NCI-H2171 (cell line): ENCODE measurements at regions not wholly inside any gene's neighbourhood (a gene's known extent, or its start where the extent isn't known, plus 50 kb on each side); places are given as distances from the start of the nearest gene placed in this dataset.
"Not testable (repeated sequence)": the region's sequence is repeated elsewhere in the genome, so short reads cannot be mapped to it uniquely, and the experiment has no call there.

ENCODE experiments used
- DNase-seq: peaks from one replicate; lab custom pipeline; 2025; lab: John Stamatoyannopoulos, UW

GRCh38 chr5:56659971-56660370 lies 155.4 kb upstream of the MAP3K1 start:
- DNase-seq, result no peak

GRCh38 chr5:56658972-56659371 lies 156.4 kb upstream of the MAP3K1 start:
- DNase-seq, result no peak

GRCh38 chr5:56656846-56657726 lies 158.3 kb upstream of the MAP3K1 start:
- DNase-seq, result no peak

GRCh38 chr5:56651893-56652292 lies 163.5 kb upstream of the MAP3K1 start:
- DNase-seq, result no peak

GRCh38 chr5:56650386-56650785 lies 165.0 kb upstream of the MAP3K1 start:
- no peak for DNase-seq

- DNase-seq, result peak; percentile 4
Observed at GRCh38 chr5:56649569-56649968, 165.8 kb upstream of the MAP3K1 start.

GRCh38 chr5:56648460-56649034 lies 166.8 kb upstream of the MAP3K1 start:
- no peak for DNase-seq

- DNase-seq, result no peak
Observed at GRCh38 chr5:56647099-56647850, 168.1 kb upstream of the MAP3K1 start.

GRCh38 chr5:56641635-56642260 lies 173.6 kb upstream of the MAP3K1 start:
- no peak for DNase-seq

GRCh38 chr5:56640763-56641406 lies 174.5 kb upstream of the MAP3K1 start:
- no peak for DNase-seq

- no peak for DNase-seq
Observed at GRCh38 chr5:56639476-56639875, 175.9 kb upstream of the MAP3K1 start.

- DNase-seq, result no peak
Observed at GRCh38 chr5:56638768-56639238, 176.5 kb upstream of the MAP3K1 start.

GRCh38 chr5:56638061-56638621 lies 177.2 kb upstream of the MAP3K1 start:
- DNase-seq, result no peak

- no peak for DNase-seq
Observed at GRCh38 chr5:56637321-56637920, 177.9 kb upstream of the MAP3K1 start.

- DNase-seq, result no peak
Observed at GRCh38 chr5:56633950-56634349, 181.4 kb upstream of the MAP3K1 start.

GRCh38 chr5:56632939-56633338 lies 182.4 kb upstream of the MAP3K1 start:
- DNase-seq, result no peak

GRCh38 chr5:56632199-56632598 lies 183.2 kb upstream of the MAP3K1 start:
- no peak for DNase-seq

- no peak for DNase-seq
Observed at GRCh38 chr5:56631719-56632118, 183.6 kb upstream of the MAP3K1 start.

GRCh38 chr5:56628616-56629015 lies 186.7 kb upstream of the MAP3K1 start:
- DNase-seq, result not testable (repeated sequence)

GRCh38 chr5:56625541-56625940 lies 189.8 kb upstream of the MAP3K1 start:
- DNase-seq, result no peak

GRCh38 chr5:56624751-56625150 lies 190.6 kb upstream of the MAP3K1 start:
- no peak for DNase-seq
